ENCODE measurements at regions not wholly inside any gene's neighbourhood (a gene's known extent, or its start where the extent isn't known, plus 50 kb on each side); places are given as distances from the start of the nearest gene placed in this dataset.

- DNase-seq, result no peak
These were observed 2227.7 kb downstream of the TP53TG3F start for GRCh38 chr16:35687071-35687470.

DNA sequence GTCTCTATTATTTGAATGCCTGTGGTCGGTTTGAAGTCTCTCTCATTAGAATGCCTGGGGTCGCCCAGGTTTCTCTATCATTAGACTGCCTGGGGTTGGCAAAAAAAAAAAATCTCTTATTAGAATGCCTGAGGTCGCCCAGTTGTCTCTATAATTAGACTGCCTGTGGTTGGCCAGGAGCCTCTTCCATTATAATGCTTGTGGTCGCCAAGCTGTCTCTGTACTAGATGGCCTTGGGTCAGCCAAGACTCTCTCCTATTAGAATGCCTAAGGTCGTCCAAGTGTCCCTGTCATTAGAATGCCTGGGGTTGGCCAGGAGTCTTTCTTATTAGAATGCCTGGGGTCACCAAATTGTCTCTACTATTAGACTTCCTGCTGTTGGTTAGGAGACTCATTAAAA is 2228.4 kb downstream of the TP53TG3F start:
- DNase-seq, result no peak

- DNase-seq, result no peak
These were observed 2230.4 kb downstream of the TP53TG3F start for GRCh38 chr16:35689764-35690163.

DNA sequence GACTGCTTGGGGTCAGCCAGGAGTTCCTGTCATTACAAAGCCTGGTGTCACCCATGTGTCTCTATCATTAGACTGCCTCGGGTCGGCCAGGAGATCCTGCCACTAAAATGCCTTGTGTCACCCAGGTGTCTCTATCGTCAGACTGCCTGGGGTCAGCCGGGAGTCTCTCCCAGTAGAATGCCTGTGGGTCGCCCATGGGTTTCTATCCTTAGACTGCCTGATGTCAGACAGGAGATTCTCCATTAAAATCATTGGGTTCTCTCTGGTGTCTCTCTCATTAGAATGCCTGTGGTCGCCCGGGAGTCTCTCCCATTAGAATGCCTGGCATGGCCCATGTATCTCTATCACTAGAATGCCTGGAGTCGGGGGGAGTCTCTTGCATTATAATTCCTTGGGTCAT is 2231.0 kb downstream of the TP53TG3F start:
- DNase-seq, result no peak

DNA sequence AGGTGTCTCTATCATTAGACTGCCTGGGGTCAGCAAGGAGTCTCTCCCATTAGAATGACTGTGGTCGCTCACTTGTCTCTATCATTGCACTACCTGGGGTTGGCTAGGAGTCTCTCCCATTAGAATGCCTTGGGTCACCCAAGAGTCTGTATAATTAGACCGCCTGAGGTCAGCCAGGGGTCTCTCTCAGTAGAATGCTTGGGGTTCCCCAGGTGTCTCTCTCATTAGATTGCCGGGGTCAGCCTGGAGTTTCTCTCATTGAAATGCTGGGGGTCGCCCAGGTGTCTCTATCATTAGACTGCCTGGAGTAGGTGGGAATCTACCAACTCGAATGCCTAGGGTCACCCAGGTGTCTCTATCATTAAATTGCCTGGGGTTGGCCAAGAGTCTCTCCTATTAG is 2231.6 kb downstream of the TP53TG3F start:
- no peak for DNase-seq

- DNase-seq, result no peak
These were observed 2233.4 kb downstream of the TP53TG3F start for GRCh38 chr16:35692824-35693223.

DNA sequence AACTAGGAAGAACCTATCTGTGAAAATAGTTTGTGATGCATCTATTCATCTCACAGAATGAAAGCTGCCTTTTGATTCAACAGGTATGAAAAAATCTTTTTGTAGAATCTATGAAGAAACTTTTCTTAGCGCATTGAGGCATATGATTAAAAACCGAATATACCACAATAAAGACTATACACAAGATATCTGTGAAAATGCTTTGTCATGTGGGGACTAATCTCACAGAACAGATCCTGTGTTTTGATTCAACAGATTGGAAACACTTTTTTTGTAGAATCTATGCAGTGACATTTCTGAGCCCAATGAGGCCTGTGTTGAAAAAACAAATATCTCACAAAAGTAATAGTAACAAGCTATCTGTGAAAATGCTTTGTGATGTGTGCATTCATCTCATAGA is 2247.5 kb downstream of the TP53TG3F start:
- no peak for DNase-seq

DNA sequence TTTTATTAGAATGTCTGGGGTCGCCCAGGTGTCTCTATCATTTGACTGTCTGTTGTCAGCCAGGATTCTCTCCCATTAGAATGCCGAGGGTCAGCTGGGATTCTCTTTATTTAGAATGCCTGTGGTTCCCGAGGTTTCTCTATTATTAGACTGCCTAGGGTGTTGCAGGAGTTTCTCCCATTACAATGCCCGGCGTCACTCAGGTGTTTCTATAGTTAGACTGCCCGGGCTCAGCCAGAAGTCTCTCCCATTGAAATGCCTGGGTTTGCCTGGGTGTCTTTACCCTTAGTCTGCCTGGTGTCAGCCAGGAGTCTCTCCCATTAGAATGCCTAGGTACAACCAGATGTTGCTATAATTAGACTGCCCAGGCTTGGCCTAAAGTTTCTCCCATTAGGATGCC is 2252.0 kb downstream of the TP53TG3F start:
- no peak for DNase-seq

DNA sequence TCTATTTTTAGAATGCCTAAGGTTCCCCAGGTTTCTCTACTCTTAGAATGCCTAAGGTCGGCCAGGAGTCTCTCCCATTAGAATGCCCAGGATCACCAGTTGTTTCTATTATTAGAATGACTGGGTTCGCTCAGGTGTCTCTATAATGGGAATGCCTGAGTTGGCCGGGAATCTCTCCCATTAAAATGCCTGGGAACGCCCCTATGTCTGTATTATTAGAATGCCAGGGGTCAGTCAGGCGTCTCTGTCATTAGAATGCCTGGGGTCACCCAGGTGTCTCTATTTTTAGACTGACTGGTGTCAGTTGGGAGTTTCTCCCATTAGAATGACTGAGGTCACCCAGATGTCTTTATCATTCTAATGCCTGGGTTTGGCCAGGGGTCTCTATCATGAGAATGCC is 2252.5 kb downstream of the TP53TG3F start:
- no peak for DNase-seq

DNA sequence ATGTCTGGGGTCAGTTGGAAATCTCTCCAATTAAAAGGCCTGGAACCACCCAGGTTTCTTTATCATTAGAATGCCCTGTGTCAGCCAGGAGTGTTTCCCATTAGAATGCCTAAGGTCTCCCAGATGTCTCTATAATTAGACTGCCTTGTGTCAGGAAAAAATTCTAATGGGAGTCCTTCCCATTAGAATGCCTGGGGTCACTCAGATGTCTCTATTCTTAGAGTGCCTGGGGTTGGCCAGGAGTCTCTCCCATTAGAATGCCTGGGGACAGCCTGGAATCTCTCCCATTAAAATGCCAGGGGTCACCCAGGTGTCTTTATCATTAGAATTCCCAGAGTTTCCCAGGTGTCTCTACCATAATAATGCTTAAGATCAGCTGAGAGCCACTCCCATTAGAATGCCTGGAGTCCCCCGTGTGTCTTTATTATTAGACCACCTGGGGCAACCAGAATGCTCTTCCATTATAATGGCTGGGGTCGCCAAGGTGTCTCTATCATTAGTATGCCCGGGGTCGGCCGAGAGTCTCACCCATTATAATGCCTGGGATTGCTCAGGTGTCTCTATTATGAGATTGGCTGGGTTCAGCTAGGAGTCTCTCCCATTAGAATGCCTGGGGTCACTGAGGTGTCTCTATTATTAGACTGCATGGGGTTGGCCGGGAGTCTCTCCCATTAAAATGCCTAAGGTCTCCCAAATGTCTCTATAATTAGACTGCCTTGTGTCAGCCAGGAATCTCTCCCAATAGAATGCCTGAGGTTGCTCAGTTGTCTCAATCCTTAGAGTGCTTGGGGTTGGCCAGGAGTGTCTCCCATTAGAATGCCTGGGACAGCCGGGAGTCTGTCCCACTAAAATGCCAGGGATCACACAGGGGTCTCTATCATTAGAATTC is 2254.6 kb downstream of the TP53TG3F start:
- no peak for DNase-seq

- no peak for DNase-seq
These were observed 2255.3 kb downstream of the TP53TG3F start for GRCh38 chr16:35714665-35715064.

DNA sequence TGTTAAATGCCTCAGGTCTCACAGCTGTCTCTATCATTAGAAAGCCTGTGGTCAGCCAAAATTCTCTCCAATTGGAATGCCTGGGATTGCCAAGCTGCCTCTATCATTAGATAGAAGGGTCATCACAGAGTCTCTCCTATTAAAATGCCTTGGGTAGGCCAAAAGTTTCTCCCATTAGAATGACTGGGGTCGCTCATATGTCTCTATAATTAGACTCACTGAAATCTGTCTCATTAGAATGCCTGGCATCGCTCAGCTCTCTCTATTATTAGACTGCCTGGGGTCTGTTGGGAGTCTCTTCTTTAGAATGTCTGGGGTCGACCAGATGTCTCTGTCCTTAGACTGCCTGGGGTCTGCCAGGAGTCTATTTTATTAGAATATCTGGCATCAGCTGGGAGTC is 2265.1 kb downstream of the TP53TG3F start:
- DNase-seq, result no peak

DNA sequence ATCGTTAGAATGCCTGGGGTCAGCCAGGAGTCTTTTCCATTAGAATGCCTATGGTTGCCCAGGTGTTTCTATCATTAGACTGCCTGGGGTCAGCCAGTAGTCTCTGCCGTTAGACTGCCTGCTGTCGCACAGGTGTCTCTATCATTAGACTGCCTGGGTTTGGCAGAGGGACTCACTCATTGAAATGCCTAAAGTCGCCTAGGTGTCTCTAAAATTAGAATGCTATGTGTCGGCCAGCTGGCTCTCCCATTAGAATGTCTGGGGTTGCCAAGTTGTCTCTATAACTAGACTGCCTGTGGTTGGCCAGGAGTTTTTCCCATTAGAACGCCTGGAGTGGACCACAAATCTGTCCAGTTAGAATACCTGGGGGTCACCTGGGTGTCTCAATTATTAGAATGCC is 2266.5 kb downstream of the TP53TG3F start:
- DNase-seq, result no peak

DNA sequence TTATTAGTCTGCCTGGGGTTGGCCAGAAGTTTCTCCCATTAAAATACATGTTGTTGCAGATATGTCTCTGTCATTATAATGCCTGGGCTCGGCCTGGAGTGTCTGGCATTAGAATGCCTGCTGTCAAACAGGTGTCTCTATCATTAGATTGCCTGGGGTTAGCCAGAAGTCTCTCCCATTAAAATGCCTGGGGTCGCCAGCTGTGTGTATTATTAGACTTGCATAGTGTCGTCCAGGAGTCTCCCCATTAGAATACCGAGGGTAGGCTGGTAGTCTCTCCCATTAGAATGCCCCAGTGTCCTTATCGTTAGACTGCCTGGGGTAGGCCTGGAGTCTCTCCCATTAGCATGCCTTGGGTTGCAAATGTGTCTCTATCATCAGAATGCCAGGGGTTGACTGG is 2270.8 kb downstream of the TP53TG3F start:
- DNase-seq, result no peak

DNA sequence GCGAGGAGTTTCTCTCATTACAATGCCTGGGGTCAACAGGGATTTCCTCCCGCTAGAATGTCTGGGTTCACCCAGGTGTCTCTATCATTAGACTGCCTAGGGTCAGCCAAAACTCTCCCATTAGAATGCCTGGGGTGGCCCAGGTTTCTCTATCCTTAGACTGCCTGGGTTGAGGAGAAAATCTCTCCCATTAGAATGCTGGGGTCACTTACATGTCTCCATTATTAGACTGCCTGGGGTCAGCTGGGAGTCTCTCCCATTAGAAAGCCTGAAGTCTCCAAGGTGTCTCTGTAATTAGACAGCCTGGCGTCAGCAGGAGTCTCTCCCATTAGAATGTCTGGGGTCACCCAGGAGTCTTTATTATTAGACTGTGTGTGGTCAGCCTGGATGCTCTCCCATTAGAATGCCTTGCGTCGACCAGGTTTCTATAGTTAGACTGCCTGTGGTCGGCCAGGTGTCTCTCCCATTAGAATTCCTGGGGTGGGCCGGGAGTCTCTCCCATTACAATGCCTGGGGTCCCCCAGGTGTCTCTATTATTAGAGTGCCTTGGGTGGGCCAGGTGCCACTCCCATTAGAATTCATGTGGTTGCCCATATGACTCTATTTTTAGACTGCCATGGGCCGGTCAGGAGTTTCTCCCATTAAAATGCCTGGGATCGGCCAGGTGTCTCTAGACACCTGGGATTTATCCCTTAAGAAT is 2272.1 kb downstream of the TP53TG3F start:
- no peak for DNase-seq

GRCh38 chr16:35732046-35732810 is 2272.8 kb downstream of the TP53TG3F start:
- DNase-seq, result no peak

- DNase-seq, result no peak
These were observed 2274.0 kb downstream of the TP53TG3F start for GRCh38 chr16:35733278-35733965.

DNA sequence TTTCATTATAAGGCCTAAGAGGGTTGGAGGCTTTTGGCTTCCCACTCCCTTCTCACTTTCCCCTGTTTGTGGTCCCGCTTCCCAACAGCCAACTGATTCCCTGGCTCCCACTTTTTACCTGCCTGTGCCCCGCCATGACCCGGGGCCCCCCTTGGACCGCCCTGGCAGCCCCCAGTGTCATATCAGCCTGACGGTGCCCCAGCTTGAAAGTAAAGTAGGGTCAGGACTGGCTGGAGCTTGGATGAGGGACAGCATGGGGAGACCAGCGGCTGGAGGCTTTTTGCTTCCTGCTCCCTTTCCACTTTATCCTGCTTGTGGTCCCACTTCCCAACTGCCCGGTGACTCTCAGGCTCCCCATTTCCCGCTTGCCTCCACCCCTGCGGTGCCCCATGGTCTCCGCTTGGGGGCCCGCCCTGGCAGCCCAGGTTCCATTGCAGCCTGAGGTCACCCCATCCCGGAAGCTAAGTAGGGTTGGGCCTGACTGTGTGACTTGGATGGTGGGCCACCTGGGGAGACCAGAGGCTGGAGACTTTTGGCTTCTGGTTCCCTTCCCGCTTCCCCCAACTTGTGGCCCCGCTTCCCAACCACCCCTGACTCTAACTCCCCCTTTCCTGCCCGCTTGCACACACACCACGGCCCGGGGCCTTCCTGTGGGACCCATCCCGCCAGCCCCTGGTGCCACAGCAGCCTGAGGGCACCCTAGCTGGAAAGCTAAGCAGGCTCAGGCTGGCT is 2274.7 kb downstream of the TP53TG3F start:
- DNase-seq, result no peak

- DNase-seq, result no peak
These were observed 2275.5 kb downstream of the TP53TG3F start for GRCh38 chr16:35734728-35735402.

DNA sequence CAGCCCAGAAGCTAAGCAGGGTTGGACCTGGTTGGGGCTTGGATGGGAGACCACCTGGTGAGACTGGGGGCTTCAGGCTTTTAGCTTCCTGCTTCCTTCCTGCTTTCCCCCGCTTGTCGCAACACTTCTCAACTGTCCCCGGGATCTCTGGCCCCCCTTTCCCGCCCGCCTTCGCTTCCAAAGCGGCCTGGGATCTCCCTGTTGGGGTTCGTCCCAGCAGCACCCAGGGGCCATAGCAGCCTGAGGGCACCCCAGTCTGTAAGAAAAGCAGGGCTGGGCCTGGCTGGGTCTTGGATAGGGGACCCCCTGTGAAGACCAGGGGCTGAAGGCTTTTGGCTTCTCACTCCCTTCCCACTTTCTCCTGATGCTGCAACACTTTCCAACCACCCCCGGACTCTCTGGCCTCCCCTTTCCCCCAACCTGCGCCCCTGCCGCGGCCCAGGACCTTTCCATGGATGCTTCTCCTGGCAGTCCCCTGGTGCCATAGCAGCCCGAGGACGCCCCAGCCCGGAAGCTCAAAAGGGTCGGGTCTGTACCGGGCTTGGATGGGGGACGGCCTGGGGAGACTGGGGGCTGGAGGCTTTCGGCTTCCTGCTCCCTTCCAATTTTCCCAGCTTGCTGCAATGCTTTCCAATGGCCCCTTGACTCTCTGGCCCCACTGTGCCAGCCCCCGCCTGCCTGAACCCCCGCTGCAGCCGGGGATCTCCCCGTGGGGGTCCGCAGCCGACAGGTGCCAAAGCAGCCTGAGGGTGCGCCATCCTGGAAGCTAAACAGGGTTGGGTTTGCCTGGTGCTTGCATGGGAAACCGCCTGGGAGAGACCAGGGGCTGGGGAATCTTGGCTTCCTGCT is 2276.2 kb downstream of the TP53TG3F start:
- no peak for DNase-seq

DNA sequence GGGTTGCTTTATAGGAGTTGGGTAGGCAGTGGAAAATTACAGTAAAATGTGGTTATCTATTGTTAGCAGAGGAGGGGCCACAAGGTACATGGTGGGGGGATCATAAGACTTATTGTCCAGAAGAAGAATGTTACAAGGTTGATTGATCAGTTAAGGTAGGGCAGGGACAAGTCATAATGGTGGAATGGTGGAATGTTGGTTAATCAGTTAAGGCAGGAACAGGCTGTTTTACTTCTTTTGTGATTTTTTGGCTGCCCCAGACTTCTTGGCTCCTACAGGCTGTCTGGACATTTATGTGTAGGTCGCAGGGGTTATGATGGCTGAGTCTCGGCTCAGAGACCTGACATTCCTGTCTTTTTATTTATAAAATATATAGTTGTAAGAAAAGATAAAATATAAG is 2277.1 kb downstream of the TP53TG3F start:
- no peak for DNase-seq
